HepG2 (cell line): ENCODE measurements at regions not wholly inside any gene's neighbourhood (a gene's known extent, or its start where the extent isn't known, plus 50 kb on each side); places are given as distances from the start of the nearest gene placed in this dataset.

Experiments
- ATAC-seq: fragments of 200-7000 bp; cut with Tn5 transposase; 3 replicates; pipeline ENCODE4 v1.9.1; 2020; ENCODE audit warnings: mild to moderate bottlenecking, moderate library complexity
- BruUV-seq: library from RNA; stranded (reverse); fragments of 400-500 nt; replicated peaks from 2 replicates; lab custom pipeline; 2021; lab: Mats Ljungman, UMichigan
- CTCF ChIA-PET: fragments of 300-600 bp; formaldehyde crosslinking; extraction: SDS; loops from one replicate; lab custom pipeline; 2021; ENCODE audit warnings: low total read pairs, inconsistent platforms, low intra/inter-chr PET ratio; lab: Yijun Ruan, JAX
- POLR2A ChIA-PET: fragments of 350-600 bp; sonication (Branson Sonifier 250); formaldehyde crosslinking; loops from one replicate; lab custom pipeline; 2020; ENCODE audit warnings: antibody characterized with exemption, inconsistent platforms; lab: Yijun Ruan, JAX
- DNase-seq: peaks from one replicate; pipeline ENCODE4 v3.0.0-alpha.2; 2015; ENCODE audit warnings: low spot score
- FAIRE-seq: peaks from 3 replicates; lab custom pipeline; 2011; peaks lifted over from hg19 to GRCh38; lab: Jason Lieb, UNC
- H2AFZ ChIP-seq: one replicate; pipeline ENCODE4 v1.6.1; 2011; ENCODE audit warnings: low read length, inconsistent platforms
- H3K27ac ChIP-seq: fragments of 300-600 bp; 3 replicates; pipeline ENCODE4 v1.8.0; 2011; ENCODE audit warnings: mixed run types, mild to moderate bottlenecking, mixed read lengths, low read length, inconsistent platforms; ENCODE audit not compliant: insufficient read depth; ENCODE audit errors: extremely low read length
- H3K27me3 ChIP-seq, 2 experiments: fragments of 200-600 bp in 1 of 2; 2 replicates in 1 of 2; 3 replicates in 1 of 2; pipeline versions ENCODE4 v1.6.0 to v1.8.0; 2011; ENCODE audit warnings: low read length in 2 of 2, mild to moderate bottlenecking in 2 of 2, moderate library complexity in 2 of 2, inconsistent platforms in 1 of 2; ENCODE audit not compliant: insufficient read depth in 2 of 2, control insufficient read depth in 1 of 2
- H3K36me3 ChIP-seq, 2 experiments: fragments of 200-600 bp in 1 of 2; replicated peaks in 1 of 2; 2 replicates in 1 of 2; 3 replicates in 1 of 2; pipeline versions ENCODE4 v1.5.1 to v1.8.0; 2011; ENCODE audit warnings: low read length in 2 of 2, inconsistent platforms in 1 of 2; ENCODE audit not compliant: insufficient read depth in 2 of 2, control insufficient read depth in 1 of 2
- H3K4me1 ChIP-seq: 2 replicates; pipeline ENCODE4 v1.5.1; 2012; ENCODE audit warnings: low read length, inconsistent platforms; ENCODE audit not compliant: insufficient read depth
- H3K4me2 ChIP-seq: 2 replicates; pipeline ENCODE4 v1.6.0; 2011; ENCODE audit warnings: low read depth, low read length, inconsistent platforms
- H3K4me3 ChIP-seq, 3 experiments: fragments of 200-600 bp in 1 of 3; sonication (generic), shearing (Covaris generic) in 1 of 3; replicated peaks in 1 of 3; 2 replicates each; pipeline ENCODE4 v1.5.1; 2011 to 2016; ENCODE audit warnings: low read length in 3 of 3, inconsistent platforms in 2 of 3, low read depth in 2 of 3, mild to moderate bottlenecking in 2 of 3, control low read depth in 1 of 3, mixed read lengths in 1 of 3; ENCODE audit not compliant: insufficient read depth in 1 of 3
- H3K79me2 ChIP-seq: one replicate; pipeline ENCODE4 v1.6.1; 2011; ENCODE audit warnings: low read length, inconsistent platforms; ENCODE audit not compliant: insufficient read depth
- H3K9ac ChIP-seq: 2 replicates; pipeline ENCODE4 v1.6.0; 2011; ENCODE audit warnings: mild to moderate bottlenecking, low read depth, low read length, inconsistent platforms; ENCODE audit not compliant: insufficient read depth
- H3K9me3 ChIP-seq: 2 replicates; pipeline ENCODE4 v1.5.1; 2012; ENCODE audit warnings: mild to moderate bottlenecking, low read length
- H4K20me1 ChIP-seq: 2 replicates; pipeline ENCODE4 v1.6.0; 2011; ENCODE audit warnings: inconsistent platforms, mild to moderate bottlenecking, low read length, moderate library complexity; ENCODE audit not compliant: insufficient read depth
- ATF6 ChIP-seq: sonication (generic); formaldehyde crosslinking; conservative IDR thresholded peaks from 2 replicates; pipeline ENCODE4 v1.4.0; 2020; ENCODE audit warnings: missing genetic modification reagents
- BRD4 ChIP-seq: sonication (generic); formaldehyde crosslinking; IDR thresholded peaks from 2 replicates; pipeline ENCODE4 v1.4.0; 2020; ENCODE audit warnings: missing genetic modification reagents
- DMTF1 ChIP-seq: sonication (generic); formaldehyde crosslinking; IDR thresholded peaks from 2 replicates; pipeline ENCODE4 v1.4.0; 2020; ENCODE audit warnings: mild to moderate bottlenecking, missing genetic modification reagents
- MAF1 ChIP-seq: sonication (generic); formaldehyde crosslinking; IDR thresholded peaks from 2 replicates; pipeline ENCODE4 v1.5.0; 2020; ENCODE audit warnings: missing genetic modification reagents, borderline replicate concordance
- MAFF ChIP-seq: IDR thresholded peaks from 2 replicates; pipeline ENCODE4 v1.6.1; 2011; ENCODE audit warnings: low read depth, low read length, improper control_type of control experiment
- NR1H2 ChIP-seq: sonication (generic); formaldehyde crosslinking; IDR thresholded peaks from 2 replicates; pipeline ENCODE4 v1.8.1; 2022; ENCODE audit warnings: low read depth, missing genetic modification reagents, borderline replicate concordance
- NR3C1 ChIP-seq: sonication (generic); formaldehyde crosslinking; IDR thresholded peaks from 2 replicates; pipeline ENCODE4 v1.4.0; 2020; ENCODE audit warnings: missing genetic modification reagents
- SCMH1 ChIP-seq: sonication (generic); formaldehyde crosslinking; IDR thresholded peaks from 2 replicates; pipeline ENCODE4 v1.9.0; 2021; ENCODE audit warnings: missing genetic modification reagents, mild to moderate bottlenecking, borderline replicate concordance
- ZFYVE20 ChIP-seq: sonication (generic); formaldehyde crosslinking; IDR thresholded peaks from 2 replicates; pipeline ENCODE4 v1.8.0; 2023; ENCODE audit warnings: low read depth, mild to moderate bottlenecking, moderate library complexity, missing genetic modification reagents, borderline replicate concordance
- ZGPAT ChIP-seq: IDR thresholded peaks from 2 replicates; pipeline ENCODE4 v1.6.1; 2016; ENCODE audit warnings: mild to moderate bottlenecking
- ZNF367 ChIP-seq: sonication (generic); formaldehyde crosslinking; IDR thresholded peaks from 2 replicates; pipeline ENCODE4 v1.4.0; 2020; ENCODE audit warnings: missing genetic modification reagents, borderline replicate concordance
- ZNF512 ChIP-seq: sonication (generic); formaldehyde crosslinking; IDR thresholded peaks from 2 replicates; pipeline ENCODE4 v1.4.0; 2020; ENCODE audit warnings: mild to moderate bottlenecking, missing genetic modification reagents
- WGBS: methylation state at CpG from one replicate; pipeline ENCODE4 v1.1.6; 2017; ENCODE audit warnings: low lambda C conversion rate; 5-methylcytosine and 5-hydroxymethylcytosine counted together
- in situ Hi-C: cut with HindIII; loops from 2 replicates; pipeline ENCODE4 v1.10.0; 2017; ENCODE audit warnings: low pct_unique_long_range_greater_than_20kb; ENCODE audit not compliant: extremely low pct_ligation_motif_present
- intact Hi-C: fragments of 100-400 bp; cut with micrococcal nuclease; formaldehyde crosslinking; loops from one replicate; pipeline ENCODE4 v1.10.0; 2022; ENCODE audit not compliant: unreplicated experiment
- TF ChIP-seq, protein P1 (sequence below): IDR thresholded peaks from 2 replicates; pipeline ENCODE4 v1.6.1; 2016; ENCODE audit warnings: missing genetic modification reagents, missing compliant biosample characterization
- TF ChIP-seq, protein P2 (sequence below): sonication (generic); formaldehyde crosslinking; IDR thresholded peaks from 2 replicates; pipeline ENCODE4 v1.8.0; 2022; ENCODE audit warnings: mild to moderate bottlenecking, missing genetic modification reagents; ENCODE audit not compliant: insufficient replicate concordance

DNA sequence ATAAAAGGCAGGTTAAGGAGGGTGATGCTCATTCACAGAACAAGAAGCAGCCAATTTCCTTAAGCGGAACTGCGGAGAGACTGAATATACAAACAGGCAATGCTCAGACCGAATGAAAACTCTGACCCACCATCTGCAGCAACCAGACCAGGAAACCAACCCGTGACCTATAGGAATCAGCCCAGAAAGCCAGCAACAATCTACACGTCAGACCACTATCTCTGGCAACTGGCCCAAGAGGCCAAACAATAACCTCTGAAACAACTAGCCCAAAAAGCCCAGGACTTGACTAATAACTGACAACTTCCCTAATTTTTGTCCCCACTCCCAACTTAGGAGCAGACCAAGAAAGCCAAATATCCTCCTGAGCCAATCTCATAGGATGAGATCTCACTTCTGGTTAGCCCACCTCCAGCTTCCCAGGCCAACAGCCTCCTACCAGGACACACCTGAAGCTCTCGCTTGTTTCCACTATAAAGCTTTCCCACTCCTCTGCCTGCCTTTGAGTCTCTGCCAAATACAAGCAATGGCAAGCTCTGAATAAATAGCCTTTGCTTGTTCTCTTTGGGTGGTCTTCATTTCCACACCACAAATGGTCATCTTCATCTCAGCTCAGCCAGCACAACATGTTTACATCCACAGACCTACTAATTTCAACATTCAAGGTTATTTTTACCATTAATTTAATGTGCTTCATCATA, 168.5 kb downstream of the HSD17B3 start:
- H2AFZ ChIP-seq: no peak overlapping the region
- DNase-seq: no peak
- ChIA-PET CTCF (no interaction called here), POLR2A (no interaction called here)
- intact Hi-C loops (no loop called here), in situ Hi-C loops (no loop called here)
- H3K9ac ChIP-seq: no peak overlapping the region
- H3K27ac ChIP-seq: no peak overlapping the region
- H3K4me1 ChIP-seq: peaks cover 29% of the 10 kb centered on the region
- H3K4me3 ChIP-seq: no peak overlapping the region
- H3K27me3 ChIP-seq: peaks cover 0 to 25% of the 10 kb centered on the region in 2 experiments; a peak in 3 of 5 replicates
- H3K4me2 ChIP-seq: no peak overlapping the region
- ATAC-seq: no peak
- FAIRE-seq: no peak
- no TSS peak for BruUV-seq
- TF ChIP-seq ATF6 (CRISPR knock-in tag) (no peak), ZNF512 (CRISPR knock-in tag) (no peak), SCMH1 (CRISPR knock-in tag) (no peak), ZNF367 (no peak), ZGPAT (CRISPR knock-in tag) (no peak), ZFYVE20 (no peak), MAFF (no peak), NR1H2 (CRISPR knock-in tag) (no peak), DMTF1 (no peak), MAF1 (CRISPR knock-in tag) (no peak), NR3C1 (CRISPR knock-in tag) (no peak), BRD4 (no peak)
- TF ChIP-seq, protein P1, sequence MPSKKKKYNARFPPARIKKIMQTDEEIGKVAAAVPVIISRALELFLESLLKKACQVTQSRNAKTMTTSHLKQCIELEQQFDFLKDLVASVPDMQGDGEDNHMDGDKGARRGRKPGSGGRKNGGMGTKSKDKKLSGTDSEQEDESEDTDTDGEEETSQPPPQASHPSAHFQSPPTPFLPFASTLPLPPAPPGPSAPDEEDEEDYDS (CRISPR knock-in tag): no peak
- TF ChIP-seq, protein P2, sequence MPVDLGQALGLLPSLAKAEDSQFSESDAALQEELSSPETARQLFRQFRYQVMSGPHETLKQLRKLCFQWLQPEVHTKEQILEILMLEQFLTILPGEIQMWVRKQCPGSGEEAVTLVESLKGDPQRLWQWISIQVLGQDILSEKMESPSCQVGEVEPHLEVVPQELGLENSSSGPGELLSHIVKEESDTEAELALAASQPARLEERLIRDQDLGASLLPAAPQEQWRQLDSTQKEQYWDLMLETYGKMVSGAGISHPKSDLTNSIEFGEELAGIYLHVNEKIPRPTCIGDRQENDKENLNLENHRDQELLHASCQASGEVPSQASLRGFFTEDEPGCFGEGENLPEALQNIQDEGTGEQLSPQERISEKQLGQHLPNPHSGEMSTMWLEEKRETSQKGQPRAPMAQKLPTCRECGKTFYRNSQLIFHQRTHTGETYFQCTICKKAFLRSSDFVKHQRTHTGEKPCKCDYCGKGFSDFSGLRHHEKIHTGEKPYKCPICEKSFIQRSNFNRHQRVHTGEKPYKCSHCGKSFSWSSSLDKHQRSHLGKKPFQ (CRISPR knock-in tag): no peak
- H3K79me2 ChIP-seq: no peaks in the 10 kb centered on the region
- WGBS: 80% methylated on average over 6 of the region's 6 CpGs
- H3K9me3 ChIP-seq: no peaks in the 10 kb centered on the region
- H4K20me1 ChIP-seq: no peaks in the 10 kb centered on the region
- H3K36me3 ChIP-seq: no peaks in the 10 kb centered on the region
